ENCODE measurements at regions not wholly inside any gene's neighbourhood (a gene's known extent, or its start where the extent isn't known, plus 50 kb on each side); places are given as distances from the start of the nearest gene placed in this dataset.

GRCh38 chr2:122075381-122075780 lies 319.9 kb downstream of the TSN start:
- H3K4me1 ChIP-seq (replicated peaks; ENCODE audit: insufficient read depth) = no peaks in the 10 kb centered on the region
- no peaks in the 10 kb centered on the region for H3K79me2 ChIP-seq (ENCODE audit: low read depth)
- H3K36me3 ChIP-seq (ENCODE audit: low read depth) = no peaks in the 10 kb centered on the region
- H3K4me3 ChIP-seq = no peak overlapping the region
- ChIA-PET CTCF (no interaction called here), POLR2A (ENCODE audit: unreplicated experiment) (no interaction called here)
- no peak overlapping the region for H2AFZ ChIP-seq
- no peaks in the 10 kb centered on the region for H3F3A ChIP-seq (ENCODE audit: insufficient read depth, low read depth)
- no peaks in the 10 kb centered on the region for H3K9me2 ChIP-seq (ENCODE audit: insufficient read depth)
- H3K9me3 ChIP-seq (ENCODE audit: insufficient read depth, low read depth) = no peaks in the 10 kb centered on the region
- no TSS peak for BruUV-seq (replicated peaks)
- intact Hi-C loops (cut with micrococcal nuclease; ENCODE audit: unreplicated experiment) = no loop called here
- TF ChIP-seq CTCF (conservative IDR thresholded peaks at IDR 0.05) (no peak), EZH2 (IDR thresholded peaks at IDR 0.05; ENCODE audit: low read depth) (no peak)
- no peaks in the 10 kb centered on the region for H4K20me1 ChIP-seq (ENCODE audit: insufficient read depth)
- H3K27me3 ChIP-seq (ENCODE audit: insufficient read depth, low read depth) = peaks cover 54% of the 10 kb centered on the region
- no peak overlapping the region for H3K4me2 ChIP-seq
- no peak overlapping the region for H3K27ac ChIP-seq
- no peak for DNase-seq

DNA sequence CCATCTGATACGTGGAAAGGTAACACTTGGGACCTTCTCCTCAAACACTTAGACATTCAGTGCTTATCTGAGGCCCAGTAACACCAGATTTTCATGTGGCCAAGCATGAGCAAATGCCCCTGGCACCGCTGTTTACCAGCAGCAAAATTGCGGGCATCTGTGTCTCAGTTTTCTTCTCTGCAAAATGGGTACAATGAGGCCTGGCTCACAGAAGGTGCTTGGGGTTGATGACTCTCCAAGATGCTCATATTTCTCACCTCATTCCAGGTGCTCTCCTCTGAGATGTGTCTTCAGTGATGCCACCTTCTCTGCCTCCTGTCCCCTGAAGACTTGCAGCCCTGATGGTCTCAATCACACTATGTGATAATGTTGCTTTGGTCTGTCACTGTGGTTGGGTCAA lies 321.7 kb downstream of the TSN start:
- ChIA-PET POLR2A (ENCODE audit: unreplicated experiment) (no interaction called here), CTCF (no interaction called here)
- H3K4me3 ChIP-seq = no peak overlapping the region
- H3K36me3 ChIP-seq (ENCODE audit: low read depth) = no peaks in the 10 kb centered on the region
- H2AFZ ChIP-seq = no peak overlapping the region
- no peaks in the 10 kb centered on the region for H3K9me3 ChIP-seq (ENCODE audit: insufficient read depth, low read depth)
- no TSS peak for BruUV-seq (replicated peaks)
- H3K4me2 ChIP-seq = no peak overlapping the region
- TF ChIP-seq CTCF (conservative IDR thresholded peaks at IDR 0.05) (no peak), EZH2 (IDR thresholded peaks at IDR 0.05; ENCODE audit: low read depth) (no peak)
- no peak for DNase-seq
- no peaks in the 10 kb centered on the region for H3K9me2 ChIP-seq (ENCODE audit: insufficient read depth)
- no peaks in the 10 kb centered on the region for H3F3A ChIP-seq (ENCODE audit: insufficient read depth, low read depth)
- H3K79me2 ChIP-seq (ENCODE audit: low read depth) = no peaks in the 10 kb centered on the region
- no peak overlapping the region for H3K27ac ChIP-seq
- intact Hi-C loops (cut with micrococcal nuclease; ENCODE audit: unreplicated experiment) = no loop called here
- peaks cover 62% of the 10 kb centered on the region for H3K27me3 ChIP-seq (ENCODE audit: insufficient read depth, low read depth)
- no peaks in the 10 kb centered on the region for H3K4me1 ChIP-seq (replicated peaks; ENCODE audit: insufficient read depth)
- no peaks in the 10 kb centered on the region for H4K20me1 ChIP-seq (ENCODE audit: insufficient read depth)

DNA sequence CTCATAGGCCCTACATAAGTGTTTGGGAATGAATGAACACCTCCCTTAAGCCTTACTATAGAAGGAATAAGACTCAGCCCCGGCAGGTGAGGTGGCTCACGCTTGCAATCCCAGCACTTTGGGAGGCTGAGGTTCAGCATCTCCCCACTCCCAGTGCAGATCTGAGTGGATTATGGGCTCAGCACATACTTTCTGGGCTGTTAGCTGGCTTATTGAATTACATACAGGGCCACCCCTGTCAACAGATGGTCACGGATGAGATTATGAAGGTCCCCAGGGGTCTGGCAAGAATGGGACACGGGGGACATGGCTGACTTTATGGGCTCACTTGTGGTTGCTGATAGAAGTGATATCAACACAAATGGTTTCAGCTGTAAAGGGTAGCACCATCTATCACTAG lies 322.3 kb downstream of the TSN start:
- Histone ChIP-seq H3K79me2 (ENCODE audit: low read depth) (no peaks in the 10 kb centered on the region), H2AFZ (no peak overlapping the region), H3K9me3 (ENCODE audit: insufficient read depth, low read depth) (no peaks in the 10 kb centered on the region), H3K27ac (no peak overlapping the region), H3K36me3 (ENCODE audit: low read depth) (no peaks in the 10 kb centered on the region), H3K27me3 (ENCODE audit: insufficient read depth, low read depth) (peaks cover 63% of the 10 kb centered on the region), H3F3A (ENCODE audit: insufficient read depth, low read depth) (no peaks in the 10 kb centered on the region), H4K20me1 (ENCODE audit: insufficient read depth) (no peaks in the 10 kb centered on the region), H3K4me1 (replicated peaks; ENCODE audit: insufficient read depth) (no peaks in the 10 kb centered on the region), H3K9me2 (ENCODE audit: insufficient read depth) (no peaks in the 10 kb centered on the region), H3K4me3 (no peak overlapping the region), H3K4me2 (no peak overlapping the region)
- BruUV-seq (replicated peaks) = no TSS peak
- DNase-seq = no peak
- TF ChIP-seq EZH2 (IDR thresholded peaks at IDR 0.05; ENCODE audit: low read depth) (no peak), CTCF (conservative IDR thresholded peaks at IDR 0.05) (no peak)
- ChIA-PET POLR2A (ENCODE audit: unreplicated experiment) (no interaction called here), CTCF (no interaction called here)
- intact Hi-C loops (cut with micrococcal nuclease; ENCODE audit: unreplicated experiment) = no loop called here

All from PC-9 (cell line).